ENCODE measurements at regions not wholly inside any gene's neighbourhood (a gene's known extent, or its start where the extent isn't known, plus 50 kb on each side); places are given as distances from the start of the nearest gene placed in this dataset.

- DNase-seq (ENCODE audit: low read depth) = no peak
- no peak overlapping the region for H3K4me3 ChIP-seq (ENCODE audit: control insufficient read depth, low read depth, low read length)
- TF ChIP-seq, protein P1, sequence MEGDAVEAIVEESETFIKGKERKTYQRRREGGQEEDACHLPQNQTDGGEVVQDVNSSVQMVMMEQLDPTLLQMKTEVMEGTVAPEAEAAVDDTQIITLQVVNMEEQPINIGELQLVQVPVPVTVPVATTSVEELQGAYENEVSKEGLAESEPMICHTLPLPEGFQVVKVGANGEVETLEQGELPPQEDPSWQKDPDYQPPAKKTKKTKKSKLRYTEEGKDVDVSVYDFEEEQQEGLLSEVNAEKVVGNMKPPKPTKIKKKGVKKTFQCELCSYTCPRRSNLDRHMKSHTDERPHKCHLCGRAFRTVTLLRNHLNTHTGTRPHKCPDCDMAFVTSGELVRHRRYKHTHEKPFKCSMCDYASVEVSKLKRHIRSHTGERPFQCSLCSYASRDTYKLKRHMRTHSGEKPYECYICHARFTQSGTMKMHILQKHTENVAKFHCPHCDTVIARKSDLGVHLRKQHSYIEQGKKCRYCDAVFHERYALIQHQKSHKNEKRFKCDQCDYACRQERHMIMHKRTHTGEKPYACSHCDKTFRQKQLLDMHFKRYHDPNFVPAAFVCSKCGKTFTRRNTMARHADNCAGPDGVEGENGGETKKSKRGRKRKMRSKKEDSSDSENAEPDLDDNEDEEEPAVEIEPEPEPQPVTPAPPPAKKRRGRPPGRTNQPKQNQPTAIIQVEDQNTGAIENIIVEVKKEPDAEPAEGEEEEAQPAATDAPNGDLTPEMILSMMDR (conservative IDR thresholded peaks at IDR 0.05; ENCODE audit: control insufficient read depth, insufficient read depth, low read depth, low read length) = no peak
Measured at GRCh38 chr4:107541511-107541910, 178.5 kb downstream of the PAPSS1 start.

GRCh38 chr4:107531927-107532326 lies 188.1 kb downstream of the PAPSS1 start:
- TF ChIP-seq, protein P1 (conservative IDR thresholded peaks at IDR 0.05; ENCODE audit: control insufficient read depth, insufficient read depth, low read depth, low read length) = no peak
- no peak overlapping the region for H3K4me3 ChIP-seq (ENCODE audit: control insufficient read depth, low read depth, low read length)
- DNase-seq (ENCODE audit: low read depth) = no peak

GRCh38 chr4:107520368-107520767 lies 199.7 kb downstream of the PAPSS1 start:
- TF ChIP-seq, protein P1 (conservative IDR thresholded peaks at IDR 0.05; ENCODE audit: control insufficient read depth, insufficient read depth, low read depth, low read length) = no peak
- H3K4me3 ChIP-seq (ENCODE audit: control insufficient read depth, low read depth, low read length) = no peak overlapping the region
- no peak for DNase-seq (ENCODE audit: low read depth)

DNA sequence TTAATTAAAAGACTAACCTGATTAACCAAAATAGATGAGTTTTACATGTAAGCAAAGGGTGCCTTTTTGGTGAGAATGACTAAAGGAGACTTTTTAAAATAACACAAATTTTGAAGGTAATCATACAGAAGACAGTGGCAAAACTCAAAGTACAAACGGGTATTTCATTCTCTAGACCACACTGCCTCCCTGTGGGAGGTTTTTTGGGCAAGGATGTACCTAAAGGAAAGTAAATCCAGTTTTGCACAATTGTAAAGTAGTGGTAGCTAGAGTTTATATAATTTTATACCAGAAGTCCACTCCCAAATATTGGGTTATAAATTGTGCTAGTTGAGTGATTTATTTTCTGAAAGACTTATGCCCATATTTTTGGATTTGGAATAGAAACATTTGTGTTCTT lies 201.0 kb downstream of the PAPSS1 start:
- TF ChIP-seq, protein P1 (conservative IDR thresholded peaks at IDR 0.05; ENCODE audit: control insufficient read depth, insufficient read depth, low read depth, low read length) = peak; percentile 48
- no peak overlapping the region for H3K4me3 ChIP-seq (ENCODE audit: control insufficient read depth, low read depth, low read length)
- peak; percentile 41 for DNase-seq (ENCODE audit: low read depth)

DNA sequence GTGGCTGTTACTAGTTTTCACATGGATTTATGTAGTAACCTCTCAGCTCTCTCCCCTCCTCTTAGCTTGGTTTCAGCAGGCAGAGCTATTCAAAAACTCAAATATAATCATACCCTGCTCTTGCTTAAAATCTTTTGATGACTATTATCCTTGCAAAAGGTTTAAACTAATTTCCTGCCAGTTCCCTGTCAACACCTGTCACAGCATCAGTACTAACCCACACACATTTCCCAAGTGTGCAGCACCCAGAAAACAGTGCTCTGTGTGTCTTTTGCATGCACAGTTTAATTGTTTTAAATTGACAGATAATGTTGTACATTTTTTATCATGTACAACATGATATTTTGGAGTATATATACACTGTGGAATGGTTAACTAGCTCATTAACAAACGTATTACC lies 202.0 kb downstream of the PAPSS1 start:
- TF ChIP-seq, protein P1 (conservative IDR thresholded peaks at IDR 0.05; ENCODE audit: control insufficient read depth, insufficient read depth, low read depth, low read length) = no peak
- no peak overlapping the region for H3K4me3 ChIP-seq (ENCODE audit: control insufficient read depth, low read depth, low read length)
- no peak for DNase-seq (ENCODE audit: low read depth)

- H3K4me3 ChIP-seq (ENCODE audit: control insufficient read depth, low read depth, low read length) = no peak overlapping the region
- TF ChIP-seq, protein P1 (conservative IDR thresholded peaks at IDR 0.05; ENCODE audit: control insufficient read depth, insufficient read depth, low read depth, low read length) = no peak
- DNase-seq (ENCODE audit: low read depth) = no peak
Measured at GRCh38 chr4:107512549-107512948, 207.5 kb downstream of the PAPSS1 start.

DNA sequence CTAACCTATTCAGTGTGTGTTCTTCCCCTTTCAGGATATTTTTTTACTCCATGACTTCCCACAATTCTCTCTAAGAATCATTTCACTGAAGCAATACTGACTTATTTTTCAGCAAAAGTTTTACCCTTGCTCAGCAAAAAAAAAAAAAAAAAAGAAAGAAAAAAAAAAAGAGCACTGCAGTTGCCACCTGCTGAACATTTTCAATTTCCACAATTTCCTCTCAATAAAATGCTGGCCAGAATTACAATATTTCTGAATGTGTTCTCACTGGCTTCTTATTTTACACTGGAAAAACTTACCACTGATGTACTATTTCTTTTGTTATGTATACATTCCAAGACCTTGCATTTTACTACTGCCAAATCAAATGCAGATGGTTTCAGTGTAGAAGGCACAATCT lies 210.4 kb downstream of the PAPSS1 start:
- no peak overlapping the region for H3K4me3 ChIP-seq (ENCODE audit: control insufficient read depth, low read depth, low read length)
- DNase-seq (ENCODE audit: low read depth) = no peak
- TF ChIP-seq, protein P1 (conservative IDR thresholded peaks at IDR 0.05; ENCODE audit: control insufficient read depth, insufficient read depth, low read depth, low read length) = no peak
